GM23338 (cell line): ENCODE measurements at regions not wholly inside any gene's neighbourhood (a gene's known extent, or its start where the extent isn't known, plus 50 kb on each side); places are given as distances from the start of the nearest gene placed in this dataset.

ENCODE experiments used
- ATAC-seq: fragments of 200-7000 bp; cut with Tn5 transposase; 3 replicates; pipeline ENCODE4 v1.9.1; 2020
- DNase-seq: peaks from one replicate; pipeline ENCODE4 v3.0.0-alpha.2; 2015; ENCODE audit warnings: low spot score
- H2AFZ ChIP-seq: fragments of 200-600 bp; sonication (generic); 2 replicates; pipeline ENCODE4 v1.8.0; 2016; ENCODE audit warnings: antibody characterized with exemption, mild to moderate bottlenecking, moderate library complexity
- H3F3A ChIP-seq: fragments of 200-600 bp; sonication (generic); replicated peaks from 2 replicates; pipeline ENCODE4 v1.8.0; 2017; ENCODE audit warnings: antibody characterized with exemption, mixed run types, low read depth
- H3K27ac ChIP-seq: fragments of 200-600 bp; sonication (generic); 2 replicates; pipeline ENCODE4 v1.6.1; 2016; ENCODE audit warnings: low read depth
- H3K27me3 ChIP-seq: fragments of 200-600 bp; sonication (generic); 2 replicates; pipeline ENCODE4 v1.8.0; 2016; ENCODE audit warnings: mild to moderate bottlenecking, mixed run types, moderate library complexity; ENCODE audit not compliant: insufficient read depth
- H3K36me3 ChIP-seq: fragments of 200-600 bp; sonication (generic); 2 replicates; pipeline ENCODE4 v1.8.0; 2016; ENCODE audit warnings: mild to moderate bottlenecking; ENCODE audit not compliant: insufficient read depth
- H3K4me1 ChIP-seq: fragments of 200-600 bp; sonication (generic); 2 replicates; pipeline ENCODE4 v1.8.0; 2016; ENCODE audit warnings: mild to moderate bottlenecking, moderate library complexity; ENCODE audit not compliant: insufficient read depth
- H3K4me2 ChIP-seq: fragments of 200-600 bp; sonication (generic); 2 replicates; pipeline ENCODE4 v1.7.1; 2017; ENCODE audit warnings: mixed run types
- H3K4me3 ChIP-seq: fragments of 200-600 bp; sonication (generic); 2 replicates; pipeline ENCODE4 v1.6.1; 2016; ENCODE audit warnings: mixed run types
- H3K79me2 ChIP-seq: fragments of 200-600 bp; sonication (generic); replicated peaks from 2 replicates; pipeline ENCODE4 v1.8.0; 2017; ENCODE audit warnings: mild to moderate bottlenecking; ENCODE audit not compliant: insufficient read depth
- H3K9me2 ChIP-seq: fragments of 200-600 bp; sonication (generic); 2 replicates; pipeline ENCODE4 v1.8.0; 2017; ENCODE audit not compliant: insufficient read depth
- H4K20me1 ChIP-seq: fragments of 200-600 bp; sonication (generic); replicated peaks from 2 replicates; pipeline ENCODE4 v1.8.0; 2017; ENCODE audit warnings: mild to moderate bottlenecking; ENCODE audit not compliant: insufficient read depth
- H3K27ac Mint-ChIP-seq: 2 replicates; pipeline ENCODE4 v1.8.0; 2020; ENCODE audit warnings: inconsistent platforms, mild to moderate bottlenecking, moderate library complexity, mixed read lengths
- H3K27me3 Mint-ChIP-seq: 3 replicates; pipeline ENCODE4 v1.8.0; 2022; ENCODE audit warnings: low read depth, mild to moderate bottlenecking, moderate library complexity, mixed read lengths, inconsistent platforms; ENCODE audit not compliant: insufficient read depth, poor library complexity
- H3K36me3 Mint-ChIP-seq: 3 replicates; pipeline ENCODE4 v1.8.0; 2021; ENCODE audit warnings: low read depth, mild to moderate bottlenecking, inconsistent platforms, moderate library complexity, mixed read lengths
- H3K4me1 Mint-ChIP-seq: 3 replicates; pipeline ENCODE4 v1.8.0; 2020; ENCODE audit warnings: mild to moderate bottlenecking, inconsistent platforms, mixed read lengths
- H3K4me3 Mint-ChIP-seq: 3 replicates; pipeline ENCODE4 v1.8.0; 2021; ENCODE audit warnings: moderate library complexity, mild to moderate bottlenecking, inconsistent platforms, mixed read lengths
- H3K9me3 Mint-ChIP-seq: 3 replicates; pipeline ENCODE4 v1.8.0; 2020; ENCODE audit warnings: moderate library complexity, mild to moderate bottlenecking, inconsistent platforms, mixed read lengths
- CREB1 ChIP-seq: fragments of 250-450 bp; sonication (Bioruptor Pico); IDR thresholded peaks from 2 replicates; pipeline ENCODE4 v1.5.0; 2020; ENCODE audit warnings: low read depth, mild to moderate bottlenecking, moderate library complexity
- CTCF ChIP-seq, 2 experiments: fragments of 200-600 bp in 1 of 2; sonication (generic) in 1 of 2; conservative IDR thresholded peaks; 2 replicates each; pipeline versions ENCODE4 v1.5.1 to v1.6.1; 2016 to 2017; ENCODE audit warnings: antibody characterized with exemption in 2 of 2, low read depth in 2 of 2, mild to moderate bottlenecking in 2 of 2, moderate library complexity in 1 of 2
- ETS1 ChIP-seq: IDR thresholded peaks from 2 replicates; pipeline ENCODE4 v1.6.1; 2016; ENCODE audit warnings: antibody characterized with exemption
- EZH2 ChIP-seq: fragments of 200-600 bp; sonication (generic); IDR thresholded peaks from one replicate; pipeline ENCODE4 v1.8.0; 2017; ENCODE audit warnings: antibody characterized with exemption, mild to moderate bottlenecking, low read depth; ENCODE audit not compliant: unreplicated experiment
- EZH2phosphoT487 ChIP-seq: fragments of 200-600 bp; sonication (generic); IDR thresholded peaks from one replicate; pipeline ENCODE4 v1.8.1; 2018; ENCODE audit warnings: antibody characterized with exemption; ENCODE audit not compliant: unreplicated experiment
- JUNB ChIP-seq: IDR thresholded peaks from one replicate; pipeline ENCODE4 v1.6.1; 2016; ENCODE audit warnings: antibody characterized with exemption; ENCODE audit not compliant: unreplicated experiment
- NANOG ChIP-seq: IDR thresholded peaks from 2 replicates; pipeline ENCODE4 v1.6.1; 2016; ENCODE audit warnings: antibody characterized with exemption, borderline replicate concordance
- POLR2AphosphoS5 ChIP-seq: IDR thresholded peaks from 2 replicates; pipeline ENCODE4 v1.6.1; 2016; ENCODE audit warnings: antibody characterized with exemption, low read depth
- REST ChIP-seq: IDR thresholded peaks from one replicate; pipeline ENCODE4 v1.6.1; 2018; ENCODE audit warnings: antibody characterized with exemption; ENCODE audit not compliant: unreplicated experiment
- STAT1 ChIP-seq: IDR thresholded peaks from one replicate; pipeline ENCODE4 v1.6.1; 2016; ENCODE audit warnings: antibody characterized with exemption; ENCODE audit not compliant: unreplicated experiment
- ZNF114 ChIP-seq: fragments of 250-450 bp; sonication (Bioruptor Pico); IDR thresholded peaks from 2 replicates; pipeline ENCODE4 v1.5.0; 2020; ENCODE audit warnings: mild to moderate bottlenecking, moderate library complexity
- ZNF331 ChIP-seq: fragments of 250-450 bp; sonication (Bioruptor Pico); IDR thresholded peaks from 2 replicates; pipeline ENCODE4 v1.5.0; 2020; ENCODE audit warnings: low read depth, mild to moderate bottlenecking, moderate library complexity
- ZNF462 ChIP-seq: fragments of 250-450 bp; sonication (Bioruptor Pico); IDR thresholded peaks from 2 replicates; pipeline ENCODE4 v1.5.0; 2020; ENCODE audit warnings: mild to moderate bottlenecking, moderate library complexity

GRCh38 chr20:20803011-20803410 lies 90.6 kb upstream of the RALGAPA2 start:
- no peak for ATAC-seq

More at GRCh38 chr20:20803011-20803410, 90.6 kb upstream of the RALGAPA2 start:
- no peak overlapping the region for H2AFZ ChIP-seq
- no peaks in the 10 kb centered on the region for H3K36me3 ChIP-seq
- no peak for TF ChIP-seq ZNF331 (CRISPR knock-in tag)
- TF ChIP-seq STAT1: no peak
- no peak for TF ChIP-seq ZNF114 (CRISPR knock-in tag)
- TF ChIP-seq JUNB: no peak
- no peak for TF ChIP-seq CTCF (conservative IDR thresholded peaks at IDR 0.05; ENCODE audit: low read depth in 2 of 2)
- TF ChIP-seq EZH2phosphoT487: no peak
- TF ChIP-seq POLR2AphosphoS5: no peak
- TF ChIP-seq NANOG: no peak
- TF ChIP-seq REST: no peak
- no peak for TF ChIP-seq ETS1
- no peak for TF ChIP-seq ZNF462 (CRISPR knock-in tag)
- no peak for TF ChIP-seq EZH2
- TF ChIP-seq CREB1 (CRISPR knock-in tag): no peak
- no peaks in the 10 kb centered on the region for H3F3A ChIP-seq
- Mint-ChIP-seq H3K4me3 (no peak overlapping the region), H3K4me1 (peaks cover 12% of the 10 kb centered on the region), H3K27ac (no peak overlapping the region), H3K27me3 (peaks cover 5% of the 10 kb centered on the region), H3K36me3 (no peaks in the 10 kb centered on the region), H3K9me3 (peaks cover 10% of the 10 kb centered on the region; the same call in 1 of the 3 replicates)
- H3K4me3 ChIP-seq: no peak overlapping the region
- no peak for DNase-seq
- H3K4me2 ChIP-seq: no peak overlapping the region
- H3K79me2 ChIP-seq: no peaks in the 10 kb centered on the region
- peaks cover 13% of the 10 kb centered on the region for H3K4me1 ChIP-seq
- no peaks in the 10 kb centered on the region for H4K20me1 ChIP-seq
- no peaks in the 10 kb centered on the region for H3K27me3 ChIP-seq
- no peak overlapping the region for H3K27ac ChIP-seq
- H3K9me2 ChIP-seq: no peaks in the 10 kb centered on the region; the same call in none of the 2 replicates
